Skeletal muscle satellite cell (primary cell): ENCODE measurements at regions not wholly inside any gene's neighbourhood (a gene's known extent, or its start where the extent isn't known, plus 50 kb on each side); places are given as distances from the start of the nearest gene placed in this dataset.
A peak's percentile ranks its signal among the peaks of the same experiment; 100 is the strongest.

Source experiments
- H3K27me3 ChIP-seq: 2 replicates; pipeline ENCODE4 v1.7.0; 2013; ENCODE audit warnings: low read length; ENCODE audit not compliant: control insufficient read depth, insufficient read depth
- H3K36me3 ChIP-seq: 2 replicates; pipeline ENCODE4 v1.7.0; 2013; ENCODE audit warnings: mild to moderate bottlenecking, control low read depth, low read length; ENCODE audit not compliant: insufficient read depth
- H3K4me1 ChIP-seq: 2 replicates; pipeline ENCODE4 v1.7.0; 2013; ENCODE audit warnings: low read length; ENCODE audit not compliant: control insufficient read depth, insufficient read depth
- H3K4me2 ChIP-seq: 2 replicates; pipeline ENCODE4 v1.7.0; 2013; ENCODE audit warnings: mild to moderate bottlenecking, low read length
- H3K4me3 ChIP-seq: 2 replicates; pipeline ENCODE4 v1.7.0; 2013; ENCODE audit warnings: low read length
- H3K9ac ChIP-seq: 2 replicates; pipeline ENCODE4 v1.7.0; 2013; ENCODE audit warnings: mild to moderate bottlenecking, low read depth, low read length, moderate library complexity
- H3K9me3 ChIP-seq: replicated peaks from 2 replicates; pipeline ENCODE4 v1.7.0; 2013; ENCODE audit warnings: mild to moderate bottlenecking, control low read depth, low read length

DNA sequence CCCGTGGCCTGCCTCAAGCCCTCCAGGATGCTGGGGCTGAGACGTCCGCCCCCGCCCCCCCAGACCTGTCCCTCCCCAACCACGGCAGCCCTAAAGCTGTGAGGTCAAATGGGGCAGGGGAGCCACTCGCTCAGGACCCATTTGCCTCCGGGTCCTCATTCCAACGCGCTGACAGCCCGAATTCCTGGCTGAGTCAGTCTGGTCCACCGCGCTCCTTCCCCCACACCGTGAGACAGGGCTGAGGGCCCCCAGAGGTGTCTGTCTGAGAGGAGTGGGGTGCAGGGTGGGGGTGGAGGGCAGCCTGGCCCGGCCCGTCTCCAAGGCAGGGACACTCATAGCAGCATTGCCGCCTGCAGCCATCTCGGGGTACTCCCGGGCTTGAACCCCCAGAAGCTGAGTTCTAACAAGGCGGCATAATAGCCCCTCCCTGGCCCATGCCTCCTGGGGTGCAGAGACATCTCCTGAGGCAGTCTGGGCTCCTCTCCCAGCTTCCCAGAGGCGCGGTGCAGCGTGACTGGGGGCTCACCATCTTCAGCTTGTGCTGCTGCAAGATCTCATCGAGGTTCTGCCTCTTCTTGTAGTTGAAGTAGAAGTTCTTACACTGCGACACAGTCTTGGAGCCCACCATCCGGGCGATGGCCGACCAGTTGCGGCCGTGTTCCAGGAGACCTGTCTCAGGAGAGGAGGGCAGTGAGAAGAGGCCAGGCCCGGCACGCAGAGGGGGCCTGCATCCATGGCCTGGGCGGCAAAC, 90.5 kb downstream of the RFLNA start:
- peak overlapping the region; percentile 99 for H3K4me2 ChIP-seq
- peak overlapping the region; percentile 96 for H3K4me3 ChIP-seq
- H3K9ac ChIP-seq, result peak overlapping the region; percentile 81

GRCh38 chr12:124384299-124384894, 89.5 kb downstream of the RFLNA start:
- peaks cover 59% of the 10 kb centered on the region for H3K36me3 ChIP-seq
- H3K4me2 ChIP-seq, result peak overlapping the region; percentile 99
- H3K4me1 ChIP-seq, result peaks cover 70% of the 10 kb centered on the region
- no peaks in the 10 kb centered on the region for H3K9me3 ChIP-seq
- H3K9ac ChIP-seq, result peak overlapping the region; percentile 70
- no peak overlapping the region for H3K4me3 ChIP-seq
- H3K27me3 ChIP-seq, result no peaks in the 10 kb centered on the region

More for the DNA sequence above, 90.5 kb downstream of the RFLNA start:
- Histone ChIP-seq H3K4me1 (peaks cover 70% of the 10 kb centered on the region), H3K9me3 (no peaks in the 10 kb centered on the region), H3K36me3 (peaks cover 54% of the 10 kb centered on the region), H3K27me3 (no peaks in the 10 kb centered on the region)

GRCh38 chr12:124383028-124383427, 88.1 kb downstream of the RFLNA start:
- H3K36me3 ChIP-seq, result peaks cover 73% of the 10 kb centered on the region
- H3K9me3 ChIP-seq, result no peaks in the 10 kb centered on the region
- peaks cover 71% of the 10 kb centered on the region for H3K4me1 ChIP-seq
- H3K9ac ChIP-seq, result no peak overlapping the region
- H3K27me3 ChIP-seq, result no peaks in the 10 kb centered on the region
- H3K4me3 ChIP-seq, result no peak overlapping the region
- H3K4me2 ChIP-seq, result no peak overlapping the region

DNA sequence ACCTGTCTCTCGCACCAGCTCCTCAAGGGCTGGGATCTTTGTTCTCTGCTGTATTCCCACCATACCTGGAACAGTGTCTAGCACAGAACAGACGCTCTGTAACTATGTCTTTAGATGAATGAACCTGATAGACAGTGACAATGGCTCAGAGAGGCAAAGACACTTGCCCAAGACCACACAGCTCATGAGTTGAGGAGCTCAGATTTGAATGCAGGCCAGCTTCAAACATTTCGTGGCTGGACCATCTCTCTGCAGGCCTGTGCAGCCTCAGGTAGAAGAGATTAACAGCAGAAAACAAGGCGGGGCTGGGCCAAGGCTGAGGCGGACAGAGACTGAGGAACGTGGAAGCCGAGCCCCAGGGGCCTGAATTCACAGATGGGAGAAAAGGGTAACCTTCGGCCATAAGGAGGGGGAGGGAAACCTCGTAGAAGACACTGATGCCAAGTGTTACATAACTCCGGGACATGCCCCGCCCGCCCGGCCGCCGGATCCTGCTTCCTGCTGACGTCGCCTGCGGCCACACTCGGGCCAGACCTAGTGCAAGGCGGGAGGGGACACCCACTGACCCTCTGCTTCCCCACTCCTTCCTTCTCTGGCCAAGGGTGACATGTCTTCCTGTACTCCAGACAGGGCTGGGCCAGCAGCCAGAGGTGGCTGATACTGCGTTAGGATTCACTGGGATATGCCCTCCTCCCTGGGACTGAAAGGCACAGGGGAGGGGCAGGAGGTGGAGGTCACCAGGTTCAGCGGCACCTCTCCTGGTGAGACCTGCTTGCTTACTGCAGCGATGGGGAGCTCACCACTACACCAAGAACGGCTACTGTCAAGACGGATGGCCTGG, 86.8 kb downstream of the RFLNA start:
- no peak overlapping the region for H3K4me3 ChIP-seq
- H3K9ac ChIP-seq, result peak overlapping the region; percentile 67
- H3K9me3 ChIP-seq, result no peaks in the 10 kb centered on the region
- no peaks in the 10 kb centered on the region for H3K27me3 ChIP-seq
- H3K4me1 ChIP-seq, result peaks cover 68% of the 10 kb centered on the region
- peaks cover 86% of the 10 kb centered on the region for H3K36me3 ChIP-seq
- H3K4me2 ChIP-seq, result peak overlapping the region; percentile 43

DNA sequence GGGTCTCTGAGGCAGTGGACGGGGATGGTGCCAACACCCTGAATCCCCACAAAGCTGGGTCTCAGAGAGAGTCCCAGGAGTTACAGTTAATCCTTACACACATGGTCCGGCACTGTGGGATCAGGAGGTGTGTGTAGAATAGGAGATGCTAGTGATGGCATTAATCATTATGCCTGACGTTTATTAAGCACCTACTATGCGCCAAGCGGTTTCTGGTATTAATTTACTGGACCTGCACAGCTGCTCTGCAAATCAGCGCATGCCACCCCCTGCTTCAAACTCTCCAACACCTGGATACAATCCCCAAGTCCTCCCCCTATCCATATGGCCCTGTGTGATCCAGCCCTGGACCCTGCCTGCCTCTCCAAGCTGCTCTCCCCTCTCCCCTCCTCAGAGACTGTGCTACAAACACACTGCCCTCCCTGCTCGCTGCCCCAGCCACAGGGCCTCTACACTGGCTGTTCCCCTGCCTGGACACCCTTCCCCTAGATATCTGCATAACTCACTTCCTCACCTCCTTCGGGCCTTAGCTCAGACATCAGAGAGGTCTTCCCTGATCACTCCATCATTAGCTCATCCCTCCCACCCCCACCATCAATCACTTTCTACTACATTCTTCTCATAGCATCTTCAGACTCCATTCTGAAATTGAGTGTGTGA, 86.0 kb downstream of the RFLNA start:
- Histone ChIP-seq H3K4me2 (peak overlapping the region; percentile 55), H3K27me3 (no peaks in the 10 kb centered on the region), H3K9me3 (no peaks in the 10 kb centered on the region), H3K4me3 (peak overlapping the region; percentile 18), H3K36me3 (peaks cover 89% of the 10 kb centered on the region), H3K4me1 (peaks cover 61% of the 10 kb centered on the region), H3K9ac (peak overlapping the region; percentile 67)

GRCh38 chr12:124379938-124380754, 85.3 kb downstream of the RFLNA start:
- H3K4me1 ChIP-seq, result peaks cover 53% of the 10 kb centered on the region
- H3K4me2 ChIP-seq, result peak overlapping the region; percentile 55
- peaks cover 89% of the 10 kb centered on the region for H3K36me3 ChIP-seq
- peak overlapping the region; percentile 67 for H3K9ac ChIP-seq
- no peaks in the 10 kb centered on the region for H3K9me3 ChIP-seq
- H3K27me3 ChIP-seq, result no peaks in the 10 kb centered on the region
- peak overlapping the region; percentile 18 for H3K4me3 ChIP-seq

- no peaks in the 10 kb centered on the region for H3K9me3 ChIP-seq
- H3K4me3 ChIP-seq, result no peak overlapping the region
- H3K4me2 ChIP-seq, result peak overlapping the region; percentile 55
- H3K27me3 ChIP-seq, result no peaks in the 10 kb centered on the region
- H3K4me1 ChIP-seq, result peaks cover 46% of the 10 kb centered on the region
- H3K36me3 ChIP-seq, result peaks cover 89% of the 10 kb centered on the region
- H3K9ac ChIP-seq, result peak overlapping the region; percentile 67
These were observed 84.6 kb downstream of the RFLNA start for GRCh38 chr12:124379379-124379937.

GRCh38 chr12:124378926-124379325, 84.0 kb downstream of the RFLNA start:
- H3K36me3 ChIP-seq, result peaks cover 89% of the 10 kb centered on the region
- H3K4me2 ChIP-seq, result no peak overlapping the region
- H3K9ac ChIP-seq, result peak overlapping the region; percentile 67
- peaks cover 43% of the 10 kb centered on the region for H3K4me1 ChIP-seq
- H3K9me3 ChIP-seq, result no peaks in the 10 kb centered on the region
- H3K4me3 ChIP-seq, result no peak overlapping the region
- no peaks in the 10 kb centered on the region for H3K27me3 ChIP-seq

DNA sequence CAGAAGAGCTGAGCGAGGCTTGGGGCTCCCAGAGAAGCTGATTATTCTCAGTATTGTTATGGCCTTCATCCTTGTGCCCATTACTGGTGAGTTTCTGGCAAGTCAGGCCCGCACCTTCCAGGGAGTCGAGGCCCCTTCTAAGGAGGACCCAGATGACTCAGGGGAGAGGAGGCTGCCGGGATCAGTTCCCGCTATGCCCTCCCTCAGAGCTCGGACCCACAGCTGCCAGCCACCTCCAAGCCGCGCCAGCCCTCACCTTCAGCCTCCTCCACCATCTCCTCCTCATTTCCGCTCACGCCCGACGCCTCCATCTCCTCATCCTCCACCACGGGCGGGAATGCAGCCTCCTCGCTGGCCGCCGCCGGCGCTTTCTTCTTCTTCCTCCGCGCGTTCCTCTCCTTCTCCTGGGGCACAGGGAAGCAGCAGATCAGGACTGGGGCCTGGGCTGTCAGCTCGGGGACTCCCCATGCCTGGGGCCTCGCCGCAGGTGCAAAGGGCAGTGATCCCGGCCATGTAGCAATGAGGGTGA, 83.2 kb downstream of the RFLNA start:
- no peak overlapping the region for H3K9ac ChIP-seq
- no peak overlapping the region for H3K4me3 ChIP-seq
- no peaks in the 10 kb centered on the region for H3K9me3 ChIP-seq
- H3K36me3 ChIP-seq, result peaks cover 83% of the 10 kb centered on the region
- H3K27me3 ChIP-seq, result no peaks in the 10 kb centered on the region
- H3K4me1 ChIP-seq, result peaks cover 42% of the 10 kb centered on the region
- no peak overlapping the region for H3K4me2 ChIP-seq

DNA sequence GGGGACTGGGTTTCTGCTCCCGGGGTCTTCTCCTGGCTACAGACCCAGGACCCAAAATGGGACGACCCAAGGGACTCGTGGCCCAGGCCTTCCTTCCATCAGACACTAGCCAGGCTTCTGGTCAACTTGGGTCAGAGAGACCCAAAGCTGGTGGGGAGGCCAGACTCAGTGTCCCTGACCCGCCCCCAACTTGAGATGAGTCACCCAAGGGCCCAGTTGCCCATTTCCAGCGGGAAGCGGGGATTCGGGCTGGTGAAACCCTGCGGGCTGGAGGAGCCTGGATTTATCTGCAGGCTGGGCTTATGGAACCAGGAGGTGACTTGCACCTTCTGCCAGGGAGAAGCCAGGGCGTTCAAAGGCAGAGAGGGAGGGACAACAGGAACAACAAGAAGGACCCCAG, 81.5 kb downstream of the RFLNA start:
- H3K4me3 ChIP-seq, result no peak overlapping the region
- H3K27me3 ChIP-seq, result no peaks in the 10 kb centered on the region
- no peak overlapping the region for H3K9ac ChIP-seq
- no peak overlapping the region for H3K4me2 ChIP-seq
- no peaks in the 10 kb centered on the region for H3K9me3 ChIP-seq
- peaks cover 26% of the 10 kb centered on the region for H3K4me1 ChIP-seq
- H3K36me3 ChIP-seq, result peaks cover 83% of the 10 kb centered on the region
